ENCODE measurements at regions not wholly inside any gene's neighbourhood (a gene's known extent, or its start where the extent isn't known, plus 50 kb on each side); places are given as distances from the start of the nearest gene placed in this dataset.

- H3K4me1 ChIP-seq, result no peaks in the 10 kb centered on the region
- intact Hi-C loops (cut with DNase I), result no loop called here
- no peak for FAIRE-seq
- H3K27ac ChIP-seq, result no peak overlapping the region
- no peaks in the 10 kb centered on the region for H3K9me3 ChIP-seq
- peaks cover 0 to 4% (median 0%) of the 10 kb centered on the region in 4 donors for H3K27me3 ChIP-seq
- no peak for TF ChIP-seq CTCF (IDR thresholded peaks at IDR 0.05)
- no peak overlapping the region for H3K4me3 ChIP-seq
- no peak for DNase-seq
- no peaks in the 10 kb centered on the region for H3K36me3 ChIP-seq
- no peak for ATAC-seq
These were observed 350.1 kb downstream of the KIF20B start for GRCh38 chr10:90051474-90051873.

GRCh38 chr10:90062786-90063185 is 361.4 kb downstream of the KIF20B start:
- no peak overlapping the region for H3K4me3 ChIP-seq
- no peaks in the 10 kb centered on the region for H3K4me1 ChIP-seq
- H3K27ac ChIP-seq, result no peak overlapping the region
- WGBS, 2 donors, result 52 to 71% methylated on average over 3 of the region's 3 CpGs
- FAIRE-seq (no peak), DNase-seq (no peak), ATAC-seq (no peak)
- H3K9me3 ChIP-seq, result no peaks in the 10 kb centered on the region
- H3K27me3 ChIP-seq, result no peaks in the 10 kb centered on the region
- no peaks in the 10 kb centered on the region for H3K36me3 ChIP-seq
- no peak for TF ChIP-seq CTCF (IDR thresholded peaks at IDR 0.05)
- intact Hi-C loops (cut with DNase I), result no loop called here

- ATAC-seq (no peak), DNase-seq (no peak), FAIRE-seq (no peak)
- no peak overlapping the region for H3K4me3 ChIP-seq
- intact Hi-C loops (cut with DNase I), result no loop called here
- H3K27me3 ChIP-seq, result no peaks in the 10 kb centered on the region
- no peaks in the 10 kb centered on the region for H3K4me1 ChIP-seq
- TF ChIP-seq CTCF (IDR thresholded peaks at IDR 0.05), result no peak
- WGBS, 2 donors, result 60 to 77% methylated on average over 1 of the region's 1 CpG
- H3K27ac ChIP-seq, result no peak overlapping the region
- H3K9me3 ChIP-seq, result no peaks in the 10 kb centered on the region
- no peaks in the 10 kb centered on the region for H3K36me3 ChIP-seq
These were observed 362.9 kb downstream of the KIF20B start for GRCh38 chr10:90064295-90064694.

GRCh38 chr10:90066435-90066834 is 365.0 kb downstream of the KIF20B start:
- intact Hi-C loops (cut with DNase I), result no loop called here
- no peak for FAIRE-seq
- Histone ChIP-seq H3K4me1 (no peaks in the 10 kb centered on the region), H3K27me3 (no peaks in the 10 kb centered on the region), H3K9me3 (no peaks in the 10 kb centered on the region), H3K4me3 (no peak overlapping the region), H3K27ac (no peak overlapping the region), H3K36me3 (no peaks in the 10 kb centered on the region)
- no peak for ATAC-seq
- DNase-seq, result no peak
- WGBS, 2 donors, result 35% methylated on average over 2 of the region's 2 CpGs
- TF ChIP-seq CTCF (IDR thresholded peaks at IDR 0.05), result no peak

GRCh38 chr10:90075995-90076394 is 374.6 kb downstream of the KIF20B start:
- WGBS, 2 donors, result 53 to 89% methylated on average over 2 of the region's 2 CpGs
- no peak for ATAC-seq
- Histone ChIP-seq H3K36me3 (no peaks in the 10 kb centered on the region), H3K4me3 (no peak overlapping the region), H3K9me3 (no peaks in the 10 kb centered on the region), H3K27me3 (no peaks in the 10 kb centered on the region), H3K27ac (no peak overlapping the region), H3K4me1 (no peaks in the 10 kb centered on the region)
- no peak for FAIRE-seq
- intact Hi-C loops (cut with DNase I), result no loop called here
- no peak for DNase-seq
- TF ChIP-seq CTCF (IDR thresholded peaks at IDR 0.05), result no peak
